ENCODE measurements at regions not wholly inside any gene's neighbourhood (a gene's known extent, or its start where the extent isn't known, plus 50 kb on each side); places are given as distances from the start of the nearest gene placed in this dataset.

DNA sequence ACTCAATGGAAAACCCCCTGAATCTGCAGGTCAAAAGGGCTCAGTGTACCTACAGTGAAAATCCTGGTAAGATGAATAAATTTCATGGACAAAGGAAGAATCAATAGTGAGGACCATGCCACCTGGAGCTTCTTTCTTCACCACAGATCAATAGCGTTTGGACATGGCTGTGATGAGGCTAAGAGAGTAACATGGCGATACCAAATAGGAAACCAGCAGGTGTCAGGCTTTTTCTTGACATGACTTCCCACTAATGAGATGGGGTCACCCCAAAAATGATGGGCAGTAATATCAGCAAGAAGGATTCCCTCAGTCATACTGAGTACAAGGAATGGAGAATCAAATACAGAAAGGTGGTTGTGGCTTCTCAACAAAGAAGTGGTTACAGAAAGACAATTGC, 208.5 kb upstream of the PLPPR1 start:
- TF ChIP-seq EZH2phosphoT487 (conservative IDR thresholded peaks at IDR 0.05; ENCODE audit: low read length) (no peak), CTCF (IDR thresholded peaks at IDR 0.05; ENCODE audit: insufficient read depth, low read length, poor library complexity, severe bottlenecking) (no peak)

All from SU-DHL-6 (cell line).